ENCODE measurements at regions not wholly inside any gene's neighbourhood (a gene's known extent, or its start where the extent isn't known, plus 50 kb on each side); places are given as distances from the start of the nearest gene placed in this dataset.

DNA sequence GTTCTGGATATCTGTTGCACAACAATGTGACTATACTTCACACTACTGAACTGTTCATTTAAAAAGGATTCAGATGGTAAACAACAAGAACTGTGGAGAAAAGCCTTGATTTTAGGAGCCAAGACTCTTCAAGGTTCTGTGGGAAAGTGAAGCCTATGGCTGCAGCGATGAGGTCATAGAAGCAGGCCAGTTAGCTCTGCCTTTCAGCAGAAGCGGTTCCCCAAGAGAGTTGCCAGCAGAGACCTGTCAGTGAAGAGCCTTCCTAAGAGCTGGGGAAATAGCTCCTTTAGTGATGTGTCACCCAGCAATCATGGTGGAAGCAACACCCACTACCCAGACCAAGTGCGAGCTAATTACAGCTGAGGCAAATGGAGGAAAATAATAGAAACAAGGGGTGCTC, 346.5 kb upstream of the ETAA1 start:
- no peak for DNase-seq

DNA sequence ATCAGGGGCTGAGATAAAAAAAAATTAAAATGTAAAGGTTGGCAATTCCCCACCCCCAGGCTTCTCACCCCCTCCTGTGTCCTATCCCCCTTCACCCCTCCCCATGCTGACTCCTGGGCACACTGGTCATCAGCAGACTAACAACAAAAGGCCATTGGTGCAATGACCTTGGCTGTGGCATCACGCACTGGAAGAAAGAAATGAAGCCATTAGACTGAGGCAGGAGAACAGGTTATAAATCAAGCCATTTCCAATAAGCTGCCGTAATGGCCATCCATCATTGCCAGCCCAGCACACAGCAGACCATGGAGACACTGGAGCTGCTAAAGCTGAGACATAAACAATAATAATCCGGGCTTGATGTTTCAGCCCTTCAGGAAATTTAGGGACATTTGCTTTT, 342.4 kb upstream of the ETAA1 start:
- DNase-seq = no peak

DNA sequence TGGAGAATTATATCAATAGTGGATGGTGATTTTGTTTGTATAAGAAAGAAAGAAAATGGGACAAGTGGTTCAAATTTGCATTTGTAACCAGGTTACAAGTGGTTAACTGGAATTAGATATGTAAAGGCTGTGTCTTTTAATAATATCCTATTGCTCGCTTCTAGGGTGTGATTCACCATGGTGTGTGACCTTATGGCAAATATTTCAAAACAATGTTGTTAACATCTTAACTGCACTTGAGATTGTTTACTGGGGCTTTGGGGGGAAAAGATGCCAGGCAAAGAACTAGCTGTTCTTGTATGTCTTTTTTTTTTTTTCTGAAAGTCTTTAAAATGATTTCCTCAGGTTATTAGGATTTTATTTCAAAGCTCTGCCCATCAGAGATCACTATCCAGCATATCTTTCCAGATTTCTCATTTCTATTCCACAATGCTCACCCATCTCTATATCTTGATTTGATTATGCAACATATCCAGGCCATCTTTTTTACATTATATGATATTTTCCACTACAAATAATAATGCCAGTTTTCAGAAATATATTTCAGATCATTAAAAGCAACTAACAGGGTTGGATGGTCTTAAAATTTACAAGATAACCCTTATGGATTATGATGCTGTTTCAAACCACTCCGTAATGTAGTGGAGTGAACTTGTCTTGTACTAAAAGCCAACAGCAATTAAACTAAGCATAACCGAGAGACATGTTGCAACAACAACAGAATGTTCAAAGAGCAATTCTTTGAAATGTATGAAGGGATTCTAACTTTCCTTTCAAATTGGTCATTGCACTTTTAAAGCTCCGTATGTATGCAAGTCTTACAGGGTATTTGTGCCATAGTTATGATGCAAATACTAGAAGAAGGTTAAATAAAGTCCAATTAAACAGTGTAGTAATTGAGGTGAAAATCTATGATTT, 341.5 kb upstream of the ETAA1 start:
- no peak for DNase-seq

DNA sequence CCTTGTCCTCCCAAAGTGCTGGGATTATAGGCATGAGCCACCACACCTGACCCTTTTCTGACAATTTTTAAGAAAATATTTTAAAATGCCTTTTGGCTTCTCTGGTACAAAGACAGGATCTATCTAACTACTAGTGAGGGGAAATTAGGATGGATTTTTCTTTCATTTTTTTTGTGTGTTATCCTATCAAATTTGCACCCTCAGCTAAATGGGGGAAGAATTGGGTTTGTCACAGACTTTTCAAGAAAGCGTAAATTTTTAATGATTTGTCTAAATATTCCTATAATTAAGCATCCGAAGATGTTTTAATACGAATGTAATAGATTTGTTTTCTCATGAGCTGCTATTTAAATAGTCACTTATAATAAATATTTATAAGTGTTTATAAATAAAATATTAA, 340.0 kb upstream of the ETAA1 start:
- no peak for DNase-seq

GRCh38 chr2:67057901-67058703, 339.0 kb upstream of the ETAA1 start:
- DNase-seq = no peak

GRCh38 chr2:67065046-67065445, 332.1 kb upstream of the ETAA1 start:
- no peak for DNase-seq

DNA sequence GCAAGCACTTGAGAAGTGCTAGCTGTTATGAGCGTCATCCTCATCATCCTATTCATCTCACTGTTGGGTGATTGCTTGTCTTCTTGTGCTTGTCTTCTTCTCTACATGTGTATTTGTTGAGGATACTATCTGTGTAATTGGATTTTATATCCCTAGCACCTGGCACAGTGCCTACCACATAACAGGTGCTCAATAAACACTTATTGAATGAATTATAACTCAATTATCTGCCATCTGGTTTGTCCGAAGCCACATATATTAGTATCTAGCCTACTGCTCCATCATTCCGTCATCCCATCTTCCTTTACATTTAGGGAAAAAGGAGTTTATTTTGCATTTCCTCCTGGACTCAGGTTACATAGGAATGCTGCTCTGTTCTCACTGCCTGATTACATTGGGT, 330.4 kb upstream of the ETAA1 start:
- DNase-seq = no peak

DNA sequence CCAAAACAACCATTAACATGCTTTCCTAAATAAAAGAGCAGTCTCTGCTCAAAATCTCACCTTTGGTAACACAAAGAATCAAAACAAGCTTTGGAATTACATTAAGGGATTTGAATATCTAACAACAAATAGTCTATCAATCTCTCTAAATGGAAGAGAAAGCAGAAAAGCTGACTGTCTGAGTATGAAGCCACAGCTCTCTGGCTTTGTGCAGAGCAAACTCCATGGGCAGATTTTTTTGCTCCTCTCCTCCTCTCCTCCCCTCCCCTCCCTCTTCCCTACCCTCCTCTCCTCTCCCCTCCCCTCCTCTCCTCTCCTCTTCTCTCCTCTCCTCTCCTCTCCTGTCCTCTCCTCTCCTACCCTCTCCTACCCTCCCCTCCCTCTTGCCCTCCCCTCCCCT, 329.5 kb upstream of the ETAA1 start:
- no peak for DNase-seq

- DNase-seq = no peak
Observed at GRCh38 chr2:67070826-67071225, 326.3 kb upstream of the ETAA1 start.

- DNase-seq = no peak
Observed at GRCh38 chr2:67075056-67075455, 322.1 kb upstream of the ETAA1 start.

GRCh38 chr2:67075530-67076238, 321.4 kb upstream of the ETAA1 start:
- DNase-seq = no peak

DNA sequence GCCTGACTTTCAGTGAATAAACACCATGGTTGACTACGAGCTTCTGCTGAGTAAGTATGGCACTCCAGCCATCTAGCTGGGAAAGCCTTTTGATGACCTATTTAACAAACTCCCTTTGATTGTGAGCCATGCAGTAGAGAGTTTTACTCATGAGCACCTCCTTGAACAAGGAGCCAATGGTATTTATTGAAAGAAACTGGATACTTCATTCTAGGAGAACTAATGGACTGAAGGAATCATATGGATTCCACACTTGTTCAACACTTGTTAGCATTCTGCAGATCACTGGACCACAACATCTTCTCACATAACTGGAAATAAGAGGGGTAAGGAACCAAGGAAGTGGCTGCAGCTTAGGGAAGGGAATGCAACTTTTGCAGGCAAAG, 320.9 kb upstream of the ETAA1 start:
- DNase-seq = peak; percentile 38

DNA sequence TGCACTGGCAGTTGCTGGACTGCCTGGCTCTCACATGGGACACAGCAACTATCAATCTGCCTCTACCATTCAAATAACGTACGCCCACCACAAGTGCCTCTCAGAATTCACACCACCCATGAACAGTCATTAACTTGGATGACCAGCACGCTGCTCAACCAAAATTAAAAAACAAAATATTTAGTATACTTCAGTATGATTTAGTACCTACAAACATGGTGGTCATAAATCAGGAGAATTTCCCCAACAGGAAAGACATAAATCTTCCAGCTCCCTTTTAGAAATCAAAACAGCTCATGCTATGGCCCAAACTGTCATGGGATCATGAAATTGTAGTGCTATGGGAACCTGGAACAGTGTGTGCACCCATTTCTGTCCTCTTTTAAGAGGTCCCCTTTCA, 317.4 kb upstream of the ETAA1 start:
- DNase-seq = no peak

GRCh38 chr2:67082813-67083212, 314.3 kb upstream of the ETAA1 start:
- no peak for DNase-seq

DNA sequence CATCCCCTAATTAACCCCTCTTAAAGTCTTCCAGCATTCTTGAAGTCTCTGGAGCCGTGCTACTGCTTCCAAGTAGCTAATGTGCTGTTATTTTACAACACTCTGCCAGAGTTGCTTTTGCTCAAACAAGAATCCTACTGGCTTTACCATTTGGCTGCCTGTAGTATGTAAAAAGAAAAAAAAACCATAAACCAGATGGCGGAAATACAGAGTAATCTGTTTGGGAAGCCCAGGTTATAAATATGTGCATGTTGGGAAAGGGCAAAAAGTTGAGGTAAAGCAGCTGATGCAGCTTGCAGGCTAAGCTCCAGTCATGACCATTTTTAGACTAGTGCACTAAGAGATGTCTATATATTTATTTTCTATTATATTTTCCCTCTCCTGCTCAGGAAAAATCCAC, 313.2 kb upstream of the ETAA1 start:
- no peak for DNase-seq

DNA sequence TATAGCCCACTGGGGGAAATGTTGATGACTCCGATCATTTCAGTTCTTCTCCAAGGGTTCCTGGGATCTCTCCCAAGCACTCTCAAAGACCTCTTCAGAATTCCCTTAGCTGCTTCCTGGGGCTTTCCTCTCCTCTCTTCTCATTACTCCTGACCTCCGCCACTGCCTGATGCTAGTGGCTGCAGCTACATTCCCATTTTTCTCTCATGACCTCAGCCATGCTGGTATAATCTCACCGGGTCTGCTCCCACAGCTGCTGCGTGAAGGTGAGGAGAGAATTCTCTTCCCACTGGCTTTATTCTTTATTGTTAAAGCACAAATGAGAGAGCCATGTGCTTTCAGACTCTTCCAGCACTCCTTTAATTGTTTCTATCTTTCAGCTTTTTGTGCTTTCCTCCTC, 312.0 kb upstream of the ETAA1 start:
- DNase-seq = no peak

GRCh38 chr2:67091681-67092080, 305.5 kb upstream of the ETAA1 start:
- DNase-seq = no peak

DNA sequence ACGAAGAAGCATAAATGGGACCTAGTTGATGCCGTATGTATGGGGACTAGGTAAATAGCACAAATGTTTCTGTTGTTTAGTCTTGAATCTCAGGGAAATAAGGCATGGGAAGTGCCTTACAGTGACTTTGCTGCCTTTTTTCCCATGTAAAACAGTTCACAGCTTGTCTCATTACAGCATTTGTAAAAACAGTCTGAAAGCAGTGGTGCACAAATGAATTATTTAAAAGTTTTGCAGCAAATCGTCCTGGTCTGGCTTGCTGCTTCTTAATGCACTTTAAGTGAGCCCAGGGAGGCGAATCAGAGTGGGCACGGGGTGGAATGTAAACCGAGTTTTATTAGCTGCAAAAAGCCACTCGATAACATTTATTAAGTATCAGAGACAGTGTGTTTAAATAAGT, 302.0 kb upstream of the ETAA1 start:
- DNase-seq = no peak

DNA sequence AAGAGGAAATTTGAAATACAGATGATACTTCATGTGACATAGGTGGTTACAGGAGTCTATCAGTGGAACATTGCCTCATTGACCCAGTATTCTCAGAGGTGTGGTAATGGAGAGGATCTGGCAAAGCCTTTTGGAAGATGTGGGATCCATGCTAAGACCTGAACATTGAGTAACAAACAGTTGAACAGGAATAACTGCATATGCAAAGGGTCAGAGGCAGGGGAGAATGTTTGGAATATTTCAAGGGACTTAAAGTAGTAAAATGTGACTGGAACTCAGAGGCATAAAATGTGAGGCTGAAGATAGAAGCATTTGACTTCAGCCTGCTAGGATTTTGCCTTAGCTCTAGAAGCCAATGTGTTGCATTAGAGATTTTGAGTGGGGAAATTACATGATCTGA, 300.2 kb upstream of the ETAA1 start:
- DNase-seq = no peak

- no peak for DNase-seq
Observed at GRCh38 chr2:67103157-67103556, 294.0 kb upstream of the ETAA1 start.

- no peak for DNase-seq
Observed at GRCh38 chr2:67108231-67108630, 288.9 kb upstream of the ETAA1 start.

DNA sequence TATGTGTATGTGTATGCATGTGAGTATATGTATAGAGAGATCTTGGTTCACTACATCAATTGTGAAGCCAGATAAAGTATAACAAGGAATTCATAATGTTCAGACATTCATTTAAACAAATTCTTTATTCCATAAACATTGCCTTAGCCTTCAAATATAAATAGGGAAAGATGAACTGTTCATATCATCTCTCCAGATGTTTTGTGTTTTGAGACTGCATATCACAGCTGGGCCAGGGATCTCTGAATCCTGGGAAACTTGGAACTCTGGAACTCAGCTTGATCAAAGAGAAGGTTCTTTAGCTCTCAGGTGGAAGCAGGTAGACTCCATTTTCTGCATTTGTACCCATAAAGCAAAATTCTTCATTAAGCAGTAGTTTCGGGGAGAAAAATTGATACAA, 272.6 kb upstream of the ETAA1 start:
- no peak for DNase-seq

DNA sequence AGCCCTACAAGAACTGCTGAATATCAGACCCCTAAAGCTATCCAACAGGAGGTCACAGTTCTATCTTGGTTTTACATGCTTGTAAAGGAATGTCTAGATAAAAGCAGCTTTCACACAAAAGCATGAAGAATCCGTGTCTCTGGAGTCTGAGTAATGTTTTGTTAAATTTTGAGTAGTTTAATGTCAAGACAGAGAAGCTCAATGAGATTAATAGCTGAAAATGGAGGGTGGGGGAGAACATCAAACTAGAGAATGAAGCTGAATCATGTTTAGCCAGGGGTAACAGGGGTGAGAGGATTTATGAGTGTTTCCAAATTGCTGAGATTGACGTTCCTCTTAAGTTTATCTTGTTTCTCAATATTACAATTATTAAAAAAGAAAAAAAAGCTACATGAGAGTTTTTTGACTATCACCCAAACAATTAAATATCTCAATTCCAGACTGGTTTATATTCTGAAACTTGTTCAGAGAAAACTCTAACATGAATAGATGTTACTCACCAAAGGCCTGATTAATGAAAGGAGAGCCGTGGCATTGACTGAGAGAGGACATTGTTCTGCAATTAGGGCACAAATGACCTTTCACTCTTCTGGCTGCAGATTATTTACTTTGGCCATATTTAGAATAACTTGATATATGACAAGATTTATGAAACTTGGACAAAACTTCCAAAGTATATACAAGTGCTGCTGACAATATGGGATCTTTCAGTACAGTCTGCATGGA, 266.4 kb upstream of the ETAA1 start:
- no peak for DNase-seq
